ENCODE measurements at regions not wholly inside any gene's neighbourhood (a gene's known extent, or its start where the extent isn't known, plus 50 kb on each side); places are given as distances from the start of the nearest gene placed in this dataset.

- TF ChIP-seq CTCF (IDR thresholded peaks at IDR 0.05; ENCODE audit: extremely low read depth, insufficient read depth, missing control alignments), result no peak
- no peak for DNase-seq (ENCODE audit: low spot score)
- in situ Hi-C loops (cut with MboI; ENCODE audit: low pct_unique_long_range_greater_than_20kb, low sequenced_read_pairs, unreplicated experiment), result no loop called here
Observed at GRCh38 chr19:46920362-46920761, 59.6 kb downstream of the ARHGAP35 start.

GRCh38 chr19:46921071-46921470, 60.3 kb downstream of the ARHGAP35 start:
- DNase-seq (ENCODE audit: low spot score), result no peak
- in situ Hi-C loops (cut with MboI; ENCODE audit: low pct_unique_long_range_greater_than_20kb, low sequenced_read_pairs, unreplicated experiment), result no loop called here
- TF ChIP-seq CTCF (IDR thresholded peaks at IDR 0.05; ENCODE audit: extremely low read depth, insufficient read depth, missing control alignments), result no peak

- no peak for TF ChIP-seq CTCF (IDR thresholded peaks at IDR 0.05; ENCODE audit: extremely low read depth, insufficient read depth, missing control alignments)
- in situ Hi-C loops (cut with MboI; ENCODE audit: low pct_unique_long_range_greater_than_20kb, low sequenced_read_pairs, unreplicated experiment), result no loop called here
- no peak for DNase-seq (ENCODE audit: low spot score)
Observed at GRCh38 chr19:46922465-46922864, 61.7 kb downstream of the ARHGAP35 start.

GRCh38 chr19:46924874-46925547, 64.2 kb downstream of the ARHGAP35 start:
- in situ Hi-C loops (cut with MboI; ENCODE audit: low pct_unique_long_range_greater_than_20kb, low sequenced_read_pairs, unreplicated experiment), result no loop called here
- peak; percentile 31 for DNase-seq (ENCODE audit: low spot score)
- TF ChIP-seq CTCF (IDR thresholded peaks at IDR 0.05; ENCODE audit: extremely low read depth, insufficient read depth, missing control alignments), result no peak

- in situ Hi-C loops (cut with MboI; ENCODE audit: low pct_unique_long_range_greater_than_20kb, low sequenced_read_pairs, unreplicated experiment), result no loop called here
- DNase-seq (ENCODE audit: low spot score), result no peak
- TF ChIP-seq CTCF (IDR thresholded peaks at IDR 0.05; ENCODE audit: extremely low read depth, insufficient read depth, missing control alignments), result no peak
Observed at GRCh38 chr19:46925548-46925950, 64.8 kb downstream of the ARHGAP35 start.

GRCh38 chr19:46926170-46927071, 65.6 kb downstream of the ARHGAP35 start:
- in situ Hi-C loops (cut with MboI; ENCODE audit: low pct_unique_long_range_greater_than_20kb, low sequenced_read_pairs, unreplicated experiment), result no loop called here
- DNase-seq (ENCODE audit: low spot score), result no peak
- TF ChIP-seq CTCF (IDR thresholded peaks at IDR 0.05; ENCODE audit: extremely low read depth, insufficient read depth, missing control alignments), result no peak

All from GM13977 (cell line).